HG02642 (cell line): ENCODE measurements at regions not wholly inside any gene's neighbourhood (a gene's known extent, or its start where the extent isn't known, plus 50 kb on each side); places are given as distances from the start of the nearest gene placed in this dataset.

Experiments used
- ATAC-seq: cut with Tn5 transposase; IDR thresholded peaks from one replicate; pipeline ENCODE4 v1.9.1; 2021; ENCODE audit warnings: mild to moderate bottlenecking; ENCODE audit not compliant: unreplicated experiment, poor library complexity

GRCh38 chr2:107414376-107414775 lies 412.3 kb upstream of the RGPD4 start:
- ATAC-seq = no peak

GRCh38 chr2:107418708-107419107 lies 408.0 kb upstream of the RGPD4 start:
- no peak for ATAC-seq

GRCh38 chr2:107419191-107419590 lies 407.5 kb upstream of the RGPD4 start:
- ATAC-seq = no peak

- no peak for ATAC-seq
Observed at GRCh38 chr2:107428781-107429180, 397.9 kb upstream of the RGPD4 start.

GRCh38 chr2:107430006-107430405 lies 396.7 kb upstream of the RGPD4 start:
- no peak for ATAC-seq

GRCh38 chr2:107430596-107431266 lies 396.0 kb upstream of the RGPD4 start:
- no peak for ATAC-seq

- no peak for ATAC-seq
Observed at GRCh38 chr2:107436281-107436680, 390.4 kb upstream of the RGPD4 start.

GRCh38 chr2:107437265-107437664 lies 389.4 kb upstream of the RGPD4 start:
- no peak for ATAC-seq

GRCh38 chr2:107437807-107438206 lies 388.9 kb upstream of the RGPD4 start:
- no peak for ATAC-seq

GRCh38 chr2:107448160-107448559 lies 378.5 kb upstream of the RGPD4 start:
- ATAC-seq = no peak

GRCh38 chr2:107461301-107461700 lies 365.4 kb upstream of the RGPD4 start:
- no peak for ATAC-seq

GRCh38 chr2:107462181-107462580 lies 364.5 kb upstream of the RGPD4 start:
- no peak for ATAC-seq

- ATAC-seq = no peak
Observed at GRCh38 chr2:107466241-107466640, 360.5 kb upstream of the RGPD4 start.

GRCh38 chr2:107466984-107467773 lies 359.5 kb upstream of the RGPD4 start:
- ATAC-seq = no peak

GRCh38 chr2:107469437-107469995 lies 357.2 kb upstream of the RGPD4 start:
- no peak for ATAC-seq

GRCh38 chr2:107473150-107473549 lies 353.5 kb upstream of the RGPD4 start:
- no peak for ATAC-seq

GRCh38 chr2:107475859-107476258 lies 350.8 kb upstream of the RGPD4 start:
- ATAC-seq = no peak

GRCh38 chr2:107502539-107502938 lies 324.2 kb upstream of the RGPD4 start:
- no peak for ATAC-seq

- no peak for ATAC-seq
Observed at GRCh38 chr2:107511970-107512789, 314.5 kb upstream of the RGPD4 start.

- ATAC-seq = no peak
Observed at GRCh38 chr2:107525406-107525805, 301.3 kb upstream of the RGPD4 start.

- no peak for ATAC-seq
Observed at GRCh38 chr2:107529146-107529545, 297.5 kb upstream of the RGPD4 start.
